Mesodermal cell (in vitro differentiated cells): ENCODE measurements at regions not wholly inside any gene's neighbourhood (a gene's known extent, or its start where the extent isn't known, plus 50 kb on each side); places are given as distances from the start of the nearest gene placed in this dataset.

ENCODE experiments used
- H3K27ac ChIP-seq: 2 replicates; pipeline ENCODE4 v1.7.0; 2013; ENCODE audit warnings: mild to moderate bottlenecking, low read depth, low read length, moderate library complexity; ENCODE audit not compliant: severe bottlenecking
- H3K36me3 ChIP-seq: 2 replicates; pipeline ENCODE4 v1.7.1; 2013; ENCODE audit warnings: mild to moderate bottlenecking, low read length, moderate library complexity; ENCODE audit not compliant: control insufficient read depth, insufficient read depth
- H3K4me1 ChIP-seq: one replicate; pipeline ENCODE4 v1.7.1; 2013; ENCODE audit warnings: mild to moderate bottlenecking, low read length; ENCODE audit not compliant: insufficient read depth, control insufficient read depth, poor library complexity, severe bottlenecking
- H3K4me3 ChIP-seq: 2 replicates; pipeline ENCODE4 v1.7.0; 2013; ENCODE audit warnings: low read length, control low read depth, mild to moderate bottlenecking; ENCODE audit not compliant: insufficient read depth, poor library complexity, severe bottlenecking; ENCODE audit errors: extremely low read depth
- H3K9me3 ChIP-seq: 2 replicates; pipeline ENCODE4 v1.7.1; 2013; ENCODE audit warnings: mild to moderate bottlenecking, low read length, moderate library complexity; ENCODE audit not compliant: control insufficient read depth
- WGBS, 2 experiments: methylation state at CpG; one replicate each; pipeline ENCODE4 v1.1.5; 2013; ENCODE audit warnings: missing lambda C conversion rate in 2 of 2; ENCODE audit not compliant: insufficient coverage in 2 of 2; 5-methylcytosine and 5-hydroxymethylcytosine counted together

DNA sequence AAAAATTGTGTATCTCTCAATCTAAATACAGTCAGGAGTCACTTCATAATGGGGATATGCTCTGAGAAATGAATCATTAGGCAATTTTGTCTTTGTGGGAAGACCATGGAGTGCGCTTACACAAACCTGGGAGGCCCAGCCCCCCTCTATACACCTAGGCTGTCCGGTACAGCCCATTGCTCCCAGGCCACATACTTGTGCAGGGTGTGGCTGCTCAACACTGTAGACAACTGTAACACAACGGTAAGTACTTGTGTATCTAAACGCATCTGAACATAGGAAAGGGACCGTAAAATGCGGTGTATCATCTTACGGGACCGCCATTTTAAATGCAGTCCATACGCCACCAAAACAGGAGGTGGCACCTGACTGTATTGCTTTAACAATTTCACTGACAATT, 58.0 kb upstream of the FRMD1 start:
- H3K4me1 ChIP-seq: peaks cover 10% of the 10 kb centered on the region
- no peaks in the 10 kb centered on the region for H3K9me3 ChIP-seq
- WGBS, 2 experiments: 94 to 96% methylated on average over 7 to 9 of the region's 9 CpGs
- no peak overlapping the region for H3K27ac ChIP-seq
- H3K36me3 ChIP-seq: no peaks in the 10 kb centered on the region
- H3K4me3 ChIP-seq: no peak overlapping the region

DNA sequence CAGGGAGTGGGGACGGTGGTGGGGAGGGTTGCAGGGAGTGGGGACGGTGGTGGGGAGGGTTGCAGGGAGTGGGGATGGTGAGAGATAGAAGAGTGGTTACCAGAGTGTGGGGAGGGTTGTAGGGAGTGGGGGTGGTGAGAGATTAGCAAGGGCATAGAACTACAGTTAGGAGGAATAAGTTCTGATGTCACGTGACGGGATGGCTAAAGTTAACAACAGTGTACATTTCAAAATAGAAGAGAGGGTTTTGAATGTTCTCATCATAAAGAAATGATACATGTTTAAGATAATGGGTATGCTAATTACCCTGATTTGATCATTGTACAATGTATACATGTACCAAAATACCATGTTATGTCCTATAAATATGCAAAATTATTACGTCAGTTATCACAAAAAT, 57.6 kb upstream of the FRMD1 start:
- peaks cover 14% of the 10 kb centered on the region for H3K4me1 ChIP-seq
- no peak overlapping the region for H3K27ac ChIP-seq
- WGBS, 2 experiments: 100% methylated on average over 1 of the region's 5 CpGs; no CpG with 5 or more reads in 1 of the 2 experiments
- H3K4me3 ChIP-seq: no peak overlapping the region
- H3K9me3 ChIP-seq: no peaks in the 10 kb centered on the region
- no peaks in the 10 kb centered on the region for H3K36me3 ChIP-seq

- Histone ChIP-seq H3K4me1 (peaks cover 16% of the 10 kb centered on the region), H3K27ac (no peak overlapping the region), H3K4me3 (no peak overlapping the region), H3K9me3 (no peaks in the 10 kb centered on the region), H3K36me3 (no peaks in the 10 kb centered on the region)
- 97 to 100% methylated on average over 1 to 5 of the region's 7 CpGs for WGBS, 2 experiments
These were observed 57.0 kb upstream of the FRMD1 start for GRCh38 chr6:168136001-168136400.

DNA sequence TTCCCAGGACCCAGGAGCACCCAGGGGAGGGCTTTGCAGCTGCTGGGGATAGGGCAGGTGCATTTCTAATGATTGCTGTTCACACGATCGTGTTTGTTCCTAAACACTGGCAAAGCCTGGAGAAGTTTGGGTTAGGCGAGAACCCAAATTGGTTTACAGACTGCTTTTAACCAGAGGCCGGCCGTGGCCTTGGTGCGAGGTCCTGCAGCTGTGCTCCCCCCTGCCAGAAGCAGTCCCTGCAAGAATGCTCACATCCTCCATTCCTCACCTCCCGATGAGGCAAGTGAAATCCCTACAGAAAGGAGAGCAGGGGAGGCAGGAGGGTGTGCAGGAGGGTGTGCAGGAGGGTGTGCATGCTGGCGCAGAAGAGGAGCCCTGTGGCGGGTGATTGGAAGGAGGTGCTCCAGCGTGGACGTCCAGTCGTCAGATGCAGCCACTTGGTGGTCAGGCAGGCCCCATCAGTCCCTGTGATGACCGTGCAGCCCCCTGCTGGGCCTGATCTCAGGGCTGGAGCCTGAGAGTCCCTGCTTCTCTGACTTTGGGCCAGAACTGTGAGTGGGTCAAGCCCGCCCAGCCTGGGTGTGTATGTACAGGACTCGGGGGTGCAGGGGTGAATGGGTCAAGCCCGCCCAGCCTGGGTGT, 55.7 kb upstream of the FRMD1 start:
- Histone ChIP-seq H3K36me3 (no peaks in the 10 kb centered on the region), H3K27ac (no peak overlapping the region), H3K4me3 (no peak overlapping the region), H3K9me3 (no peaks in the 10 kb centered on the region), H3K4me1 (peaks cover 16% of the 10 kb centered on the region)
- 93% methylated on average over 9 to 15 of the region's 16 CpGs for WGBS, 2 experiments

- whole genome bisulfite sequencing, 2 experiments: 88 to 93% methylated on average over 13 to 16 of the region's 16 CpGs
- Histone ChIP-seq H3K27ac (no peak overlapping the region), H3K9me3 (no peaks in the 10 kb centered on the region)
These were observed 54.9 kb upstream of the FRMD1 start for GRCh38 chr6:168133687-168134559.

GRCh38 chr6:168133168-168133561, 54.2 kb upstream of the FRMD1 start:
- Histone ChIP-seq H3K27ac (peak overlapping the region; percentile 62), H3K36me3 (no peaks in the 10 kb centered on the region), H3K4me1 (peaks cover 16% of the 10 kb centered on the region), H3K4me3 (no peak overlapping the region), H3K9me3 (no peaks in the 10 kb centered on the region)
- 45 to 47% methylated on average over 12 to 13 of the region's 13 CpGs for WGBS, 2 experiments

More at GRCh38 chr6:168133687-168134559, 54.9 kb upstream of the FRMD1 start:
- Histone ChIP-seq H3K36me3 (no peaks in the 10 kb centered on the region), H3K4me1 (peaks cover 16% of the 10 kb centered on the region), H3K4me3 (no peak overlapping the region)

GRCh38 chr6:168132531-168133167, 53.6 kb upstream of the FRMD1 start:
- no peak overlapping the region for H3K4me3 ChIP-seq
- peaks cover 16% of the 10 kb centered on the region for H3K4me1 ChIP-seq
- H3K36me3 ChIP-seq: no peaks in the 10 kb centered on the region
- no peaks in the 10 kb centered on the region for H3K9me3 ChIP-seq
- 14 to 22% methylated on average over 29 to 33 of the region's 34 CpGs for WGBS, 2 experiments
- H3K27ac ChIP-seq: peak overlapping the region; percentile 62

DNA sequence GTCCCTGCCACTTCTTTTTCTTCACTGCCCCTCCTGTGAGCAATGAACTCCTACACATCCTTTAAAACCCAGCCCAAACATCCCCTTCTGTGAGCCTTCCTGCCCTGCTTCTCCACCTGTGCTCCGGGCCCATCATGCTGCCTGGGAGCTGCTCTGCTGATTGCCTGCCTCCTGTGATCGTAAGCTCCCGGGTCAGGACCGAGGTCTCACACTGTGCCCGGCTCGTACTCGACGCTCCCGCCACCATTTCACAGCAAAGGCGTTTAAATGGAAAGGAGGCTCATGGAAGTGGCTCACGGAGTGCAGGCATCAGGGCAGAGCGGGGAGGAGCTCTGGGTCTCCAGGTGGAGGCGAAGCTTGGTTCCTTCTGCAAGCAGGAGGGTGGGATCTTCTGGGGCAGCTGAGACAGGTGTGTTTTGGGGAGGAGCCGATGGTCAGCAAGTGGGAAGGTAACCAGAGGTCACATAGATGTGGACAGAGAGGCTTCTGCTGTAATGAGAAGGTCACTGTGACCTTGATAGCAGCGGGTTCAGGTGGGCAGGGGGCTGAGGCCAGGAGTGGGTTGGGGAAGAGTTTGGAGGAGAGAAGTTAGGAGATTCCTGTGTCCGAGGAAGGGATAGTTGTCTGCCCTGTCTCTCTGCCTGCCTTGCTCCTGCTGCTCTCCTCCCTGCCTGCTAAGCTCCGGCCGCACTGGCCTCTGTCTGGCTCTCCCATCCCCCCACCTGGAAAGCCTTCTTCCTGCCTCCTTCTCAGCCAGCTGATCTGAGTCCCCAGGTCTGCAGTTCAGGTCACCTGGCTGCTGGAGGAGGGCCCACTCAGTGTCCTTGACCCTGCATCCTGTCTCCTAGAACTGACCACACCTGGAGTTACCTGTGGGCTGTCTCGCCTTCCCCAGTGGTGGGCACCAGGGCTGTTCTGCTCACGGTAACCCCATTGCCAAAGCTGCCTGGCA, 52.7 kb upstream of the FRMD1 start:
- Histone ChIP-seq H3K27ac (peak overlapping the region; percentile 52), H3K4me3 (no peak overlapping the region), H3K36me3 (no peaks in the 10 kb centered on the region), H3K4me1 (peaks cover 16% of the 10 kb centered on the region), H3K9me3 (no peaks in the 10 kb centered on the region)
- 73 to 76% methylated on average over 16 to 19 of the region's 20 CpGs for WGBS, 2 experiments

- peaks cover 16% of the 10 kb centered on the region for H3K4me1 ChIP-seq
- H3K36me3 ChIP-seq: no peaks in the 10 kb centered on the region
- 78 to 80% methylated on average over 13 of the region's 14 CpGs for WGBS, 2 experiments
- H3K9me3 ChIP-seq: no peaks in the 10 kb centered on the region
- H3K4me3 ChIP-seq: no peak overlapping the region
- no peak overlapping the region for H3K27ac ChIP-seq
These were observed 51.8 kb upstream of the FRMD1 start for GRCh38 chr6:168130697-168131371.
